HuH-7 (cell line): ENCODE measurements at regions not wholly inside any gene's neighbourhood (a gene's known extent, or its start where the extent isn't known, plus 50 kb on each side); places are given as distances from the start of the nearest gene placed in this dataset.
"Not testable (repeated sequence)": the region's sequence is repeated elsewhere in the genome, so short reads cannot be mapped to it uniquely, and the experiment has no call there.

Experiments used
- DNase-seq: peaks from one replicate; pipeline ENCODE4 v3.0.0; 2011; ENCODE audit warnings: low spot score

- DNase-seq, result no peak
Measured at GRCh38 chr16:65355706-65356105, 233.8 kb upstream of the CDH11 start.

- DNase-seq, result no peak
Measured at GRCh38 chr16:65353183-65353582, 231.3 kb upstream of the CDH11 start.

GRCh38 chr16:65349626-65350025 lies 227.8 kb upstream of the CDH11 start:
- no peak for DNase-seq

GRCh38 chr16:65343556-65343955 lies 221.7 kb upstream of the CDH11 start:
- DNase-seq, result no peak

- no peak for DNase-seq
Measured at GRCh38 chr16:65342231-65342866, 220.5 kb upstream of the CDH11 start.

GRCh38 chr16:65339062-65339461 lies 217.2 kb upstream of the CDH11 start:
- DNase-seq, result no peak

GRCh38 chr16:65336160-65336559 lies 214.3 kb upstream of the CDH11 start:
- DNase-seq, result no peak

GRCh38 chr16:65334081-65334480 lies 212.2 kb upstream of the CDH11 start:
- no peak for DNase-seq

GRCh38 chr16:65333283-65333682 lies 211.4 kb upstream of the CDH11 start:
- no peak for DNase-seq

GRCh38 chr16:65327346-65327745 lies 205.5 kb upstream of the CDH11 start:
- no peak for DNase-seq

- DNase-seq, result no peak
Measured at GRCh38 chr16:65323655-65324237, 201.9 kb upstream of the CDH11 start.

- no peak for DNase-seq
Measured at GRCh38 chr16:65319621-65320231, 197.9 kb upstream of the CDH11 start.

GRCh38 chr16:65318590-65319257 lies 196.9 kb upstream of the CDH11 start:
- no peak for DNase-seq

GRCh38 chr16:65318138-65318537 lies 196.3 kb upstream of the CDH11 start:
- no peak for DNase-seq

GRCh38 chr16:65316808-65317207 lies 194.9 kb upstream of the CDH11 start:
- DNase-seq, result no peak

GRCh38 chr16:65315081-65315780 lies 193.4 kb upstream of the CDH11 start:
- DNase-seq, result no peak

- DNase-seq, result no peak
Measured at GRCh38 chr16:65314627-65315008, 192.8 kb upstream of the CDH11 start.

- no peak for DNase-seq
Measured at GRCh38 chr16:65313936-65314626, 192.2 kb upstream of the CDH11 start.

GRCh38 chr16:65312795-65313194 lies 190.9 kb upstream of the CDH11 start:
- no peak for DNase-seq

GRCh38 chr16:65312071-65312470 lies 190.2 kb upstream of the CDH11 start:
- no peak for DNase-seq

GRCh38 chr16:65310491-65310890 lies 188.6 kb upstream of the CDH11 start:
- not testable (repeated sequence) for DNase-seq

GRCh38 chr16:65309354-65309753 lies 187.5 kb upstream of the CDH11 start:
- no peak for DNase-seq
